ENCODE measurements at regions not wholly inside any gene's neighbourhood (a gene's known extent, or its start where the extent isn't known, plus 50 kb on each side); places are given as distances from the start of the nearest gene placed in this dataset.
"Not testable (repeated sequence)": the region's sequence is repeated elsewhere in the genome, so short reads cannot be mapped to it uniquely, and the experiment has no call there.

- no peak for DNase-seq
These were observed 1079.5 kb upstream of the CELF4 start for GRCh38 chr18:38644875-38645641.

- DNase-seq, result no peak
These were observed 1077.1 kb upstream of the CELF4 start for GRCh38 chr18:38642711-38643110.

GRCh38 chr18:38639700-38640099 is 1074.1 kb upstream of the CELF4 start:
- not testable (repeated sequence) for DNase-seq

DNA sequence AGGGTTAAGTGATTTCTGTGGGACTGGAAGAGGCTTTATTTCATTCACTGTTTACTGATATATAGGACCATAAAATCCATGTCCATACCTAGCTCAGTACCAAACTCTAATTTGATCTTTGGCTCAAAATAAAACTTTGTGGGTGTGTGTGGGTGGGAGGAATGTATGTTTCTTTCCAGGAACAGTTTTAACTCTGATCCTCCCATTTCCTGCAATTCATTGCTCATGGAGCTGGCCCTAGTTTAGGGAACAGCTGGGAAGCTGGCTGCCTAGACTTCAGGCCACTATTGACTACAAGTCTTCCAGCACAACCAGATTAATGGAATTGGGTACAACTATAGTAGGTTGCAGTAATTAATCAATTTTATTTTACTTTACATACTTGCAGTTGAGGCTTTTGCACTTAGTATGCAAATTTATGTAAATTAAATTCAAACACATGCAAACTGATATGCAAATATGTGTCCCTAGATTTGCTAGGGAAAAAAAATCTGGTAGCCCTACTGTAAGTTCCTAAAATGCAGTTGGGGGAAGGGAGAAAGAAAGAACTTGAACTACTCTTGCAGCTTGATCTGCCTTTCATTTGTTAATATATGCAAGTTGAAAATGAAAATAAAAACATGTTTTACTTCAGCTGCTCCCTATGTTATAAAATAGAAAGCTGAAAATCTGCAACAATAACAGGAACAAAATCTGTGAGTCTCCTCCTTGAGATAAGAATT is 1070.3 kb upstream of the CELF4 start:
- no peak for DNase-seq

DNA sequence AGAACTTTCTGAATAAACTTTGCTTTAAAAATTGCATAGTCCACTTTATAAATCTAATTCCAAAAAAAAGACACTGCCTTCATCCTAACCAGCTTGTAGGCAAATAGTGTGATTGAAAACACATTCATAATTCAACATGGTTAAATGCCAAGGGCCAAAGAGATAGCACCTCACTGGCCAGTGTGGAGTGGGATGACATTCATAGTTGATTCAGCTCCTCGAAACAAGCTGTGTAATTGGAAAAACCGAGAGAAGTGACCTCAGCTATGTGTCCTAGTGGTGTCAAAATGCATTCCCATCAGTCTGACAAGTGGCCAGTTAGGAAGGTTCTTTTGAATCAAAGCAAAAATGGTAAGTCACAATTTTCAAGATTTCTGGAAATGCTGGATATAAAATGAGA is 1068.5 kb upstream of the CELF4 start:
- DNase-seq, result no peak

GRCh38 chr18:38633333-38633732 is 1067.7 kb upstream of the CELF4 start:
- no peak for DNase-seq

DNA sequence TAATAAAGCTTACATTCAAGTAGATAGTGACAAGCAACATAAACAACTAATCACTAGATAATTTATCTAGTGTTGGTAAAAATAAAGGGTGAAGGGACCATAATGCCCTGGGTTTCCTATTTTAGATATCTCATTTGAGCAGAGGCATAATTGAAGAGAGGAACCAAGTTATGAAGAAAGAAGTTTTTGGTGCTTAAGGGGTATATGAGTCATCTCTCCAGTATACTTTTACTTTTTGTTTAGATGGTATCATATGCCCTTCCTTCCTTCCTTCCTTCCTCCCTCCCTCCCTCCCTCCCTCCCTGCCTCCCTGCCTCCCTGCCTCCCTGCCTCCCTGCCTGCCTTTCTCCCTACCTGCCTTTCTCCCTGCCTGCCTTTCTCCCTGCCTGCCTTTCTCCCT is 1053.5 kb upstream of the CELF4 start:
- DNase-seq, result no peak

- no peak for DNase-seq
These were observed 1050.7 kb upstream of the CELF4 start for GRCh38 chr18:38616306-38616705.

- DNase-seq, result no peak
These were observed 1047.3 kb upstream of the CELF4 start for GRCh38 chr18:38612904-38613303.

- DNase-seq, result no peak
These were observed 1045.7 kb upstream of the CELF4 start for GRCh38 chr18:38611036-38611964.

GRCh38 chr18:38606841-38607240 is 1041.2 kb upstream of the CELF4 start:
- no peak for DNase-seq

GRCh38 chr18:38602341-38602740 is 1036.7 kb upstream of the CELF4 start:
- no peak for DNase-seq

GRCh38 chr18:38587571-38587970 is 1022.0 kb upstream of the CELF4 start:
- DNase-seq, result no peak

GRCh38 chr18:38586327-38586726 is 1020.7 kb upstream of the CELF4 start:
- no peak for DNase-seq

DNA sequence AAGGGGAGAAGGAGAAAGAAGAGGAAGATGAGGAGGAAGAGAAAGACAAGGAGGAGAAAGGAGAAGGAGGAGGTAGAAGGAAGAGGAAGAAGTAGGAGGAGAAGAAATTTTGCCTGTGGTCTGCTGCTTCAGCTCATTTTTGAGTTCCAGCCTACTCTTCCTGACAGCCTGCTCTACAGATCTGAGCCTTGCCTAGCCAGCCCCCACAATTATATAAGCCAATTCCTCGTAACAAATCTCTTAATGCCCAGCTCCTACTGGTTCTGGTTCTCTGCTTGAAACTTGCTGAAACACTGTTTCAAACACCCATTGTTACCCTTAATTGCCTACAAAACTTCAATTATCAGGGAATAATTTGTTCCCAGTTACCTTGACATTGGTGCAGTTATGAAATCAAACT is 1014.2 kb upstream of the CELF4 start:
- no peak for DNase-seq

DNA sequence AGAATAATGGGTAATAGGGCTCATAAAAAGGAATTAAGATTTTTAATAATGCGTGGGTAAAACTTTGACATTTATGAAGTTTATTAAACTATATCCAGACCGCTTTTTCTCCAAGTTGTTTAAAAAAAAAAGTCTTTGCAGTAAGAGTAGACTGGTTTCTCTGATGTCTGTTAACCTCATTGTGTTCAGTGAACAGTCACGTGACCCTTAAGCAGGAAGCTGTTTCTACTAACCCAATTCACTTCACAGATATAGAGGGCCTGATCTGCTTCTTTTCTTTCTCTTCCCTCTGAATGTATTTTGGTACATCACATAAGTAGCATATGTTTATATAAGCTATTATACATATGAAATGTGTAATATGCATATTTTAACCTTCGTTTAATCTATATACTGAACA is 1011.3 kb upstream of the CELF4 start:
- DNase-seq, result no peak

DNA sequence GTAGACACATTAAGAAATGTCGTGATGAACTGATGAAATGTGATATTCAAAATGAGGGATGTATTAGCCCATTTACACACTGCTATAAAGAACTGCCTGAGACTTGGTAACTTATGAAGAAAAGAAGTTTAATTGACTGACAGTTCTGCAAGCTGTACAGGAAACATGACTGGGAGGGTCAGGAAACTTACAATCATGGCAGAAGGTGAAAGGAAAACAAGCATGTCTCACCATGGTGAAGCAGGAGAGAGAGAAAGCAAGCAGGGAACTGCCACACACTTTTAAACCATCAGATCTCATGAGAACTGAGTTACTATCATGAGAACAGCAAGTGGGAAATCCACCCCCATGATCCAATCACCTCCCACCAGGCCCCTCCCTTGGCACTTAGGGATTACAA is 1010.8 kb upstream of the CELF4 start:
- DNase-seq, result no peak

GRCh38 chr18:38575648-38576047 is 1010.0 kb upstream of the CELF4 start:
- DNase-seq, result no peak

- DNase-seq, result no peak
These were observed 1009.4 kb upstream of the CELF4 start for GRCh38 chr18:38575023-38575422.

- no peak for DNase-seq
These were observed 1007.0 kb upstream of the CELF4 start for GRCh38 chr18:38572554-38573111.

GRCh38 chr18:38571651-38572050 is 1006.1 kb upstream of the CELF4 start:
- no peak for DNase-seq

GRCh38 chr18:38565513-38565912 is 999.9 kb upstream of the CELF4 start:
- no peak for DNase-seq

GRCh38 chr18:38563396-38563980 is 997.9 kb upstream of the CELF4 start:
- no peak for DNase-seq

All from NCI-H1048 (cell line).